ENCODE measurements at regions not wholly inside any gene's neighbourhood (a gene's known extent, or its start where the extent isn't known, plus 50 kb on each side); places are given as distances from the start of the nearest gene placed in this dataset.
"Not testable (repeated sequence)": the region's sequence is repeated elsewhere in the genome, so short reads cannot be mapped to it uniquely, and the experiment has no call there.

DNA sequence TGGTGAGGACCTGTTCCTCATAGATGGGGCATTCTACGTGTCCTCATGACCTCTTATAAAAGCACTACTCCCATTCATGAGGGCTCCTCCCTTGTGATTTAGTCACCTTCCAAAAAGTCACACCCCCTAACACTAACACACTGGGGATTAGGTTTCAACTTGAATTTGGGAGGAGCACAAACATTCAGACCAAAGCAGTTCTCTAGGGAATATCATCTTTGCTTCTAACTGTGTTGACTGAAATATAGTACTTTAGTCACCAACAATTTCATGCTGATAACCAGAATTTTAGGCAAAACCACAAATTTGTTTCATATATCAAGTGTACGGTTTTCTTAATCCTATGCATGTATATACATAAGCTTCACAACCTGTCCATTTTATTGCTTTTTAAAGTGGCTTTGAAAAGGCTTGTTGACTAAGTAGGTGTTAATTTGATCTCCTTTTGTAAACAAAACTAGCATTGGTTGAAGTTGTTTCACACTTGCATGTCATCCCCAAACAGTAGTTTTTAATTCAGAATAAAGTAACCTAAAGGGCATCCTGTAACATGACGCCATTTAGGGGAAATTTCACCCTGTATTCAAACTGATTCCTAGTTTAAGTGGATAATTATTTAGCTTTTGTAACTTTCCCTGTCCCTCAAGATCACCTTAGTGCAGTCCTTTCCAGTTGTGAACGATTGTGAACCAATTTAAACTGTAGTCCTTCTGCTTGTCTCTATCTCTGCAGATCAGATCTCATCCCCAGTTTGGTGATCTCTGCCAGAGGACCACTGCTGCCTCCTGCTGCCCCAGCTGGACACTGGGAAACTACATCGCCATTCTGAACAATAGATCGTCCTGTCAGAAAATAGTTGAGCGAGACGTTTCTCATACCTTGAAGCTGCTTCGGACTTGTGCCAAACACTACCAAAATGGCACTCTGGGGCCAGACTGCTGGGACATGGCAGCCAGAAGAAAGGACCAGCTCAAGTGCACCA, 141.1 kb downstream of the TLR5 start:
- DNase-seq: peak; percentile 66

DNA sequence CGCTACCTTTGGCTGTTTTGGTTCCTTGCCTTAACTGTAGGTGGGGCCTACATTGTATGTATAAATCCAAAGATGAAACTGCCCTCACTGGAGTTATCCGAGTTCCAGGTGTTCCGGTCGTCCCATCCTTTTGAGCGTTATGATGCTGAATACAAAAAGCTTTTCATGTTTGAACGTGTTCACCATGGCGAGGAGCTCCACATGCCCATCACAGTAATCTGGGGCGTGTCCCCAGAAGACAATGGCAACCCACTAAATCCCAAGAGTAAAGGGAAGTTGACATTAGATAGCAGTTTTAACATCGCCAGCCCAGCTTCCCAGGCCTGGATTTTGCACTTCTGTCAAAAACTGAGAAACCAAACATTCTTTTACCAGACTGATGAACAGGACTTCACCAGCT, 139.5 kb downstream of the TLR5 start:
- no peak for DNase-seq

DNA sequence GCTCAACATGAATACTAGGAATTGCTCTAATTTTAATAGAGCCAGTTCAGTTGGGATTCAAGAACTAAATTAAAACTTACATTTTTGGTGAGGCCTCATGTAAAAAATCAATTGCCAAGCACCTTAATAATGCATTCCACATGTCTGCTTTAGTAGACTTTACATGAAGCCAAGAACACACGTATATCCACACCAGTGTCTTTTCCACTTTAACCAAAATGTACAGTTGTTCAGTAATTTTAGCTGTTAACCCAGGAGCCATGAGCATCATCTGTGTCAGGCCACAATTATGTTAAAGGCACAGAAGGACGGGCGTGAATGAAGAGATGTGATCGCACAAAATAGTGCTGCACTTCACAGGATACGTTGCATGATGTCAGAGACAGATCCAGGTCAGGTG, 136.7 kb downstream of the TLR5 start:
- no peak for DNase-seq

DNA sequence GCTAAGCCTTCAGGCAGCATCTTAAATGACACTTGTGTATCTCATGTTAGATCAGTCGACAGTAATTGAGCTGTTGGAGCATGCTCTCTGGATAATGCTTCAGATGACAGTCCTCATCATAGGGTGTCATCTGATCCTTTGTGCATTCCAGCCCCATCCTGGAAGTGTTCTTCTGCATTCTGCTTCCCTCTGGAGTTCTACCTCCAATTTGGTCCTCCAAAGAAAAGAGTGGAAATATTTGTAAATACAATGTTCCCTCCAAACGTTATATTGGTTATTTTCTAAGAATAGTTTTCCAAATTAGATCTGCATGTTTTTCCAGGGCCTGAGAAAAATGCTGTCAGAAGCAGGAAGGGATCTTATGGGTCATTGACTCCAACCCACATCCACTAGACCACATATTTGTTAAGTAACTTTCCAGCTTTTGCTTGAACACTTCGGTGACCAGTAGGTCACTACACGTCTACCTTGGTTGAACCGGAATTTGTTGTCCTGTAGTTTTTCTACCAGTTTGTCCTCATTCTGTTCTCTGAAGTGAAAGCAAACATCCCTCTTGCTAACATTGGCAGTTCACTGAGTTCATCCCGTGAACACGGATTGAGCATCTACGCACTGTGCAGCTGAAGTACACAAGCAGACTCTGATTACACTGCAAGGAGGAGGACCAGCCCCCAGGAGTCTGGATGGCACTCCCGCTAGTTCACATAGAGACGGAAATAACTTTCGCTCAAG, 136.0 kb downstream of the TLR5 start:
- no peak for DNase-seq

DNA sequence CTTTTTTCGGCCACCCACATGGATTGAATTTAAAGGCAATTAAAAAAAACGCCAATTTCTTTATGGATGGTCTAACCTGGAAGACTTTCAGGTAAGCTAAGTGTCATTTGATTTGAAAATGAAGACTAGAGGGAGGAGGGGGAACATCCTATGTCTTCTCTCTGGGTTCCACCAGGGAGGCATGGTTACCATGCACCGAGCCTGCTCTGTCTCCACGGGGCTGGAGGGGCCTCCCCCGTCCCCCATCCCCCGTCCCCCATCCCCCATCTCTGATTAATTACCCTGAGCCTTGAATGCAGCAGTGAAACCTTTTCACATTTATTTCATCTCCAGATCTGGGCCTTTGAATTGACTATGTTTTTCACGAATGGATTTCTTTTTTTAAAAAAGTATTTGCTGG, 135.1 kb downstream of the TLR5 start:
- no peak for DNase-seq

DNA sequence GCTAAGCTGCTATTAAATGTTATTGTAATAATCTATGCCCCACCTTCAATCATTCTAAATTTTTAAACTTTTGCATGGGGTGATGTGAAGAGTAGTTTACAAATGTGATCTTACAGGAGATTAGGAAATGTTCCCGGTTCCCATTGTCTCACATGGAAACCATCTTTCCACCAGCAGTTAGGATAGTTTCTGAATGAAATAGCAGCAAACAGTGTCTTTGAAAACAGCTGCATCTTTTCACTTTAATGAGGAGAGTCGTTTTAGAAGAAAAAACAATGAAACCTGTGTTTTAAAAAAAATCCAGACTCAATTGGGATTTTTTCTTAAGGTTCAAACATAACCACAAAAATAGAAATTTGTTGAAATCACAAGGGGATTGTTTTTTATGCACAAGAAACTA, 134.2 kb downstream of the TLR5 start:
- no peak for DNase-seq

DNA sequence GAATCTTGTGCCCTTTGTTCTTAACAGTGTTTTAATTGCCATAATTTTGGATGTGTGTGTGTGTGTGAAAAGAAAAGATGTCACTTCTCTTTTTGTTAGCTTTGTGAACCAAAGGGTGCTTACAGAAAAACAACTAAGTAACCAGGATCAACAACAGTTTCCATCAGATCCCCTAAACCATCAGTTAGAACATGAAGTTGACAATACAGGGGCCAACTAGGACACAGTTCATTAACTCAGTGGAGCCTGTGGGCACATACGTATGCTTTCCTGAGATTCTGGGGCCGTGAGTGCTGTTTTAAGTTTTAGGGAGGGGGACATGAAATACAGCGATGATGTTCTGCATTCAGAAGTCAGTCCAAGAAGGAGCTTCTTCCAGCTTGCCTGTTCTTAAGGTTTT, 133.6 kb downstream of the TLR5 start:
- no peak for DNase-seq

DNA sequence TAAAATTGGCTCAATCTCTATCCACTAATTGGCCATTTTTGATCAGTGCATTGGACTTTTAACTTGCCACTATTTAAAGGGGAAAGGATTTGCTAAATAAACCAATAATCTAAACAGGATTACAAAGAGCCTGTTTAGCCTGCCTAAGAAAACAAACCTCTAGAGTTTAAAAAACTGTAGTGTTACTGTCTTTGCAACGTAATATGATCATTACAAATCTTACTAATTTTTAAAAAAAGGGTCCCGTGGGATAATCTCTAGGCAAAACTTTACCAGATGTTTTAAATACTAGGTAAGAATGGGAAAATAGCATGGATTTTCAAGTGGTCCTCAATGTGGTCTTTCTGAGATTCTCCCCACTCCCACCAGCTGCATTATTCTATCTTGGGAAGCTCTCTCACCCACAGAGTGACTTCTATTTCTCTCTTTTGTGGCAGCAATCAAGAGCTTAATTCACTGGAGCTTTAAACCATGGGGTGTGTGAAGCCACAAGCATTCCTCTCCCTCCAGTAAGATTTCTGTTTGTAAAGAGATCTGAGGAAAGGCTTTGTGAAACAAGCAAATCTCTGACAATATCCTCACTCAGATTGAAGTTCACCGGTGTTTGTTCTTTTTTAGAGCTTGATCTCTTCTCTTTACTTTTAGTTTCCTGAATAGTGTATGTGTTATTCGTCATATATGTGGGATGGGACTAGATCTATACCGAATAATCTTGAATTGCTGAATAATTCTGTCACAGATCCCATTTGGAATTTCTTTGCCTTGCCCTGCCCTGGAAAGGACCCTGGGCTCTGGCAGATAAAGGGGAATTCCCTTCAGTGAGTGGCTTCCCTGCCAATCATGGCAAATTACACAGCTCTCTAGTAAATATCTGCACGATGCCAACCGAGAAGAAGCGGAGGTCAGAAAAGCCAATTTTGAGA, 132.2 kb downstream of the TLR5 start:
- no peak for DNase-seq

DNA sequence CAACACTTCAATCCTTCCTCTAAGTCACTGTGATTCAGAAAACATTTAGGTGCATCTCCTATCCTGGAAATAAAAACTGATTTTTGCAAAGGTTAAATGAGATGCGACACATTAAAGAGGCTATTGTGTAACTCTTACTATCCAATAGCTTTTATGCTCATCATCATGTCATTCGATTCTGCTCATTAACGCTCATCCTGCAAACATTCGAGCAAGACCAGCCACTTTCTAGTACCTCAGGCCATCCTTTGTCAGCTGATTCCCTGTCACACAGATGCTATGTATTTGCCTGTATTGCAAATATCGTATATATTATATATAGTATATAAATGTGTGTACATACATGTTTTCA, 131.6 kb downstream of the TLR5 start:
- no peak for DNase-seq

DNA sequence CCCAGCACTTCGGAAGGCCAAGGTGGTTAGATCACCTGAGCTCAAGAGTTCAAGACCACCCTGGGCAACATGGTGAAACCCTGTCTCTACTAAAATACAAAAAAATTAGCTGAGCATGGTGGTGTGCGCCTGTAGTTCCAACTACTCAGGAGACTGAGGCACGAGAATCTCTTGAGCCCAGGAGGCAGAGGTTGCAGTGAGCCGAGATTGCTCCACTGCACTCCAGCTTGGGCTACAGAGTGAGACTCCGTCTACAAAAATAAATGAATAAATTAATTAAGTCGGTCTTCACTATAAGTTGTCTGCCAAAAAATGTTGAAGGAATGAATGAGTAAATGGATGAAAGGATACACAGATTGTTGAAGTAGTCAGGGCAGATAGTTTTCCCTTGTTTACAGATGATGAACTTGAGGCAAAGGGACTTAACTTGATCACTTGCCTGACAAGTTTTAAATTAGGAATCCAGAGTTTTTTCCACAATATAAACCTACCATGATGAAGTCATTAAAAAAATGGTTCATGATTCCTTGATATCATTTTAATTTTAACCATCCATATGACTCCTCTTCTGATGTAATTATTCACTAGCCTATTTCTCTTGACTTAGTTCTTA, 130.8 kb downstream of the TLR5 start:
- no peak for DNase-seq

DNA sequence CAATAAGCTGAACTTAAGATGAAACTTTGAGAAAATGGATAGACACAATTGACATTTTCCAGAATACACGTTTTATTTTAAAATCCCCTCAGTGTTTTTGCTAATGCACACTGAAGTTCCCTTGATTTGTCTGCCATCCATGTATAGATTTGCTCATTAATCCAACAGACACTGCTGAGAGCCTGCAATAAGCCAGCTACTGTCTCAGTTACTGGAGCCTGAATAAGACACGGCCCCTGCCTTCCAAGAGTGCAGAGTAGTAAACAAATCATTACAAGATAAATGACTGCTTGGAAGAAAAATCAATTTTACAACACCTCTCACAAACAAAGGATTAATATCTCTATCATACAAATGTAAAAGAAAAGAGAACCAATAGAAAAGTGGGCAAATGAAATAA, 130.1 kb downstream of the TLR5 start:
- no peak for DNase-seq

DNA sequence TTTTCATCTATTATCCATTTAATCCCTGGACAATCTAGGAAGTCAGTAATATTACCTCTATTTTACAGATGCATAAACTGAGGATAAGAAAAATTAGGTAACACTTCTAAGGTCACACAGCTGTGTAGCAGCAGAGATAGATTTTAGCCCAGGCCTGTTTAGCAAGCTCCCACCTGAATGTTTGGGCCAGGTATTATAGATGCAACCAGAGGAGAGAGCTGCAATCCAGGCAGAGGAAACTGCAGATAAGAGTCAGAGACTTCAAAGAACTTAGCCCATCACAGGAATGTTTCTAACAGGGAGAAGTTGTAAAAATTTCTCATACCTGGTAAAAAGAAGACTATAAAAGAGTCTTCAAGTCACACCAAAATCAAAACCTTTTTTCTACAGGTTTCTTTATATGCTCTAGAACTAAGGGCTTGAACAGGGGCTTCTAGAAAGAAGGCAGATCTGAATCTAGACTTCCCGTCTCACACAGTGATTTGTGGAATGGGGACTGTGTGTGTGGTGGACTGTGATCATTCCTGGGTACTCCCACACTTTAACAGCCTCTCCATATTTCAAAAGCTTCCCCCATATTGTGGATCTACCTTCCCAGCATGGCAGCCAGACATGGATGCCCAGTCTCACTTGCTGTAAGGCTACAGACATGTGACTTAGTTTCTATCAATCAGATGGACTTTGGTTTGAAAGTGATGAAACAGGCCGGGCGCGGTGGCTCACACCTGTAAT, 128.7 kb downstream of the TLR5 start:
- DNase-seq: no peak

DNA sequence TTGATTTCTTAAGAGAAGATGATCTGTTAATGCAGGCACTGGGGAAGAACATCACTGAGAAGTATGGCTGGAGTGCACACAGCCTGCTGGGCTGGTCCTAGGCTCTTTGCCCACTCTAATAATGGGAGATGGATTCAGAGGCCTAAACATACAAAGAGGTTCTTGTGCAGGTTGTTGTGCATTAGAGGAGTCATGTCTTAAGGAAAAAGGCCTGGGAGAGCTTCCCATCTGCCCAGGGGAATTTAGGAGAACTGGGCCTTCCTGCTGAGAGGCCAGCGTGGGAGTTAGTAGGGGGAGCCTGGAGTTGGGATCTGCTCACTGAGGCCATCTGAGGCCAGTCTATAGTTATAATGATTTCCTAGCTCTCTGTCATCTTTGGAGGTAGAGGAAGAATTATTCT, 126.7 kb downstream of the TLR5 start:
- DNase-seq: no peak

DNA sequence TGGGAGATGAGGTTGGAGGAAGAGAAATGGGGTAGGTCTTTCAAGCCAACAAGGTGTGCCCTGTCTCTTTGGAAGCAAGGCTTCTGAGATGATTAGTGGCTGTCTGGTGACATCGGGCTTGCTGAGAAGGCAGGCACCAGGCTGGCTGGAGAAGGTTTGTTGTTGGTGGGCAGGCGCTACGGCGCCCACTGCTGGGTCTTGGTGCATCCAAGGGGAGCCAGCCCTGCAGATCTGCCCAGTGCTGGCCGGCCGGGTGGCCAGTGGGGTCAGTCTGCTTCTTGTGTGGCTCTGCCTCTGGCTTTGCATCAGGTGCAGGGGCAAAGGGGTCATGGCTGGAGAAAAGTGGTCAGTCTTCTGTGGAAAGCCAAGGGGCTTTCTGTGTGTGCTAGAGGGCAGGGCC, 126.2 kb downstream of the TLR5 start:
- no peak for DNase-seq

DNA sequence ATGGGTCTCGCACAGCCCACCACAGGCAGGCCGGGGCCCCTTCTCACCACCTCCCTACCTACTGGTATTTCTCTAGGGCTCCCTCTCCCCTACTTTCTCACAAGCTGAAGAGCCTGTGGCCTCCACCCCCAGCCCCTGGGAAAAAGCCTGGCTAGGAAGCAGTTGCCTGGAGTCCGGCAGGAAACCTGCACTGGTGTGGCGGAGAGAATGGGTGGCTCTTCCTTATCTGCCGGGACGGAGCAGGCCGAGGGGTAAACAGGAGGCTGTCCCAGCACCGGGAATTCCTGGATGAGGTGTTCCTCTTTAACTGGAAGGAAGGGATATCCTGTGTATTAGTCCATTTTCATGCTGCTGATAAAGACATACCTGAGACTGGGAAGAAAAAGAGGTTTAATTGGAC, 125.8 kb downstream of the TLR5 start:
- DNase-seq: no peak

DNA sequence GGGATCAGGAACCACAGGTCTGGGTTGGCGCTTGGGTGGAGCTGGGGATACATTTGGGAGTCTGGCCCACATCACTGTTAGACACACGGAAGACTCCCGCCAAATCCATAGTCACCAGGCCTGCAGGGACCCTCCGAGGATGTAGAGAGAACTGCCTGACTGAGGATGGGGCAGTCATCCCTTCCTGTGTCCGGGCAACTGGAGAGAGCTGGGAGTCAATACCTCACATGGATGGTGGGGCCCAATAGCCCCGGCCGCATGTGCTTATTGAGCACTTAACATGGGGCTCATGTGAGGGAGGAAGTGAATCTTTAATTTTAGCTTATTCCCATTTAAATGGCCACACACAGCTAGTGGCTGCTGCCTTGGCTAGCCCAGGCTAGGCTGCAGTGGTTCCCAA, 124.5 kb downstream of the TLR5 start:
- no peak for DNase-seq

DNA sequence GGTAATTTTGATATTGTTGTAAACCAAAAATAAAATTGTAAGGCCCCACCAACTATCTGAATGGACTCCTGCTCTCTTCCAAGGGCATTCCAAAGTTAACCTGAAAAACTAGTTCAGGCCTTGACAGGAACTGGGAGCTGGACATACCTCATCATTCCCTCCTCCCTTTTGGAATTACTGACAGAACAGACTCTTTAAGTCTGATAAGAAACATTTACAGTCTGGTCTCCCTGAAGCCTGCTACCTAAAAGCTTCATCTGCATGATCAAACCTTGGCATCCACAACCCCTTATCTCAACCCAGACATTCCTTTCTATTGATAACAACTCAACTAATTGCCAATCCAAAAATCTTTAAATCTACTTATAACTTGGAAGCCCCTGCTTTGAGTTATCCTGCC, 123.8 kb downstream of the TLR5 start:
- DNase-seq: no peak

DNA sequence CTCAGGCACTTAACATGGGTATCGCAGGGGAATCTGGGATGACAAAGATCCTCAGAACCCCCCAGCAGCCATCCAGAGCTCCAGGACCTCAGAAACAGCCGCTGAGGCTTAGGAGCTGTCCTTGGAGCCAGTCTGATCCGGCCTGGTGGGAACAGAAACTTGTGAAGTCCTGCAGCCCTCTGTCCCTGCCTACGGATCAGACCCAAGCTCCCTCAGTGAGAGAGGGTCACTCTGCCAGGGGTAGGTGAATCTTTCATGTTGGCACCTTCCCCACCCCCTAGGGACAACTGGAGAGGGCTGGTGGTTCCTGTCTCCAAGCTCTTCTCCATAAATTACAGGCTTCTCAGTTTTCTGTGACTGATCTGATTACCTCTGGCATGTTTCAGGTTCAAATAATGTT, 122.3 kb downstream of the TLR5 start:
- no peak for DNase-seq

DNA sequence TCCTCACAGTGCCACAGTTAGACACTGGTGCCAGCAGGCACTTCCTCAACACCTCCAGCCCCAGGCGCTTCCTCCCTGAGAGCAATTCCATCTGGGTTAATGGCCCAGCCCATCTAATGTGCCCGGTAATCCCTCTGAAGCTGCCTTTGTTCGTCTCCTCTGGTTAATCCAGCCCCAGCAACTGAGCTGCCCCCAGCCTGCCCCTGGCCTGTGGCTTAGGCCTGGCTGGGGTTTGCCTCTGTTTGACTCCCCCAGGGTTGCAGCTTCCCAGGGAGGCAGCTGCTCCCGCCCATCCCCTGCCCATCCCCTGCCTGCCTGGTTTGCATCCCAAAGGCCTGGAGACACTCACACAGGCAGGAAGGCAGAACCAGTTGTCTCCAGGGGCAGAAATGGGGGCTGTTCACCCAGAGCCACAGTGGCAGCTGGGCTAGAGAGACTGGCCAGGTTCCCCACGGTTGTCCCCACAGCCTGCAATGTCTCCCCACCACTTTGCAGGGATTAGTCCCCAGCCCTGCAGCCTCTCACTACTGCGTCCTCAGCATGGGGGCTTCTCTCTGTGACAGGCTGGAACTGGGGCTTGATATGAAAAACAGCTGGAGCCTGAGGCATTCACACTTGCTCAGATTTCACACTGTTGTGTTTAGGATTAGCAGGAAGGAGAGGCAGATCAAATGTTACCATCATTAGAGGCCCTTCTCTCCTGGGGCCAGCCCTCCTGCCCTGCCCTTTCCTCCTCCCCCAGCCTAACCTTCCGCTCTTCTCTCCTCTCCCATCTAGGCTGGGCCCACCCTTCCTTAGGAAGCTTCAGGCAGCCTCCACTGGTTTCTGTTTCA, 120.2 kb downstream of the TLR5 start:
- DNase-seq: no peak

DNA sequence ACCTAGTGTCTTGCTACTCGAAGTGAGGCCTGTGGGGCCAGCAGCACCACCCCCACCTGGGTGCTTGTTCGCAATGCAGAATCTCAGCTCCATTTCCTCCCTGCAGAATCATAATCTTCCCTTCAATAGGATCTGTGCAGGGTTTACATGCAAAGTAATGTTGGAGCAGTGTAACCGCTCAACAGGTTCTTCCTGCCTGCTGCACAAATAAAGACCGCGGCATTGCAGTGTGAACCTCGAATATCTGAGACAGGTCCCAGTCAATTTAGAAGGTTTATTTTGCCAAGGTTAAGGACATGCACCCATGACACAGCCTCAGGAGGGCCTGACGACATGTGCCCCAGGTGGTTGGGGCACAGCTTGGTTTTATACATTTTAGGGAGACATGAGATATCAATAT, 119.2 kb downstream of the TLR5 start:
- no peak for DNase-seq

DNA sequence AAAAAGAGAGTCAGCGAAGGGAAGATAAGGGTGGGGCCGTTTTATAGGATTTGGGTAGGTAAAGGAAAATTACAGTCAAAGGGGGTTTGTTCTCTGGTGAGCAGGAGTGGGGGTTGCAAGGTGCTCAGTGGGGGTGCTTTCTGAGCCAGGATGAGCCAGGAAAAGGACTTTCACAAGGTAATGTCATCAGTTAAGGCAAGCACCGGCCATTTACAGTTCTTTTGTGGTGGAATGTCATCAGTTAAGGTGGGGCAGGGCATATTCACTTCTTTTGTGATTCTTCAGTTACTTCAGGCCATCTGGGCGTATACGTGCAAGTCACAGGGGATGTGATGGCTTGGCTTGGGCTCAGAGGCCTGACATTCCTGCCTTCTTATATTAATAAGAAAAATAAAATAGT, 118.6 kb downstream of the TLR5 start:
- not testable (repeated sequence) for DNase-seq
